ENCODE measurements at regions not wholly inside any gene's neighbourhood (a gene's known extent, or its start where the extent isn't known, plus 50 kb on each side); places are given as distances from the start of the nearest gene placed in this dataset.

DNA sequence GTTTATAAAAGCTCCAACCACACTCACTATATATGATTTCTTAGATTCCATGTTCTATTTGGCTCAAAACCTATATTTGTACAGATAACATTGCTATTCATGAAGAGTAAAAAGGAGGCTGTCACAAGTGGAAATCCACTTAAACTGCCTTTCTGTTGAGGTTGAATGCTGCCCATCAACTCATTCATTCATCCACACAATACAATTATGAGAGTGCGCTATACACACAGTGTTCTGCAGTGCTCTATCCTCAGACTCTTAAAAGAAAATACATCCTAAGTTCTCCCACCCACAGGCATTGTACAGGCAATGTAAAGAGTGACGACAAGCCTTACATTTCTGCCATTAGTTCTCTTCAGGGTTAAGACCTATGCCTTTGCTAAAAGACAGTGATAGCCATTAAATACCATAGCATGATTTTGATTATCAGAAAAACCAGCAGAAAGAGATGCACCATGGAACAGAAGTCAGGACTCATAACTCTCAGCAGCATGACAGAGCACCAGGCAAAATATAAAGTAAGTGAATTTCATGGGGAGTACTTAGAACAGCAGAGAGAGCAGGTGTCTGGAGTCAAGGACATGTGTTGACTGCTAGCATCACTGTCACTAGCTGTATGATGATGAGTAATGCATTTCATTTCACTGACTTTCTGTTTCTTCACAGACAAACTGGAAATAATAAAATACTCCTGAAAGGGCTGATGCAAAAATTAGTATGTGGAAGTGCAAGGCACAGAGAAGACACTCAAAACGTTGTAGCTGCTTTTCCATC is 218.0 kb downstream of the RBM26 start:
- DNase-seq (ENCODE audit: low read depth, low spot score) (no peak), ATAC-seq (no peak)
- Histone ChIP-seq H3K4me3 (ENCODE audit: low read depth in 2 of 2, low read length in 2 of 2) (no peak overlapping the region), H3K36me3 (ENCODE audit: control insufficient read depth, insufficient read depth, low read length) (no peaks in the 10 kb centered on the region), H3K27me3 (ENCODE audit: control insufficient read depth, insufficient read depth, low read length) (no peaks in the 10 kb centered on the region; the same call in 1 of the 2 replicates), H3K27ac (ENCODE audit: low read length) (no peak overlapping the region), H3K4me1 (ENCODE audit: control insufficient read depth, insufficient read depth, low read length) (no peaks in the 10 kb centered on the region), H3K9me3 (ENCODE audit: control insufficient read depth, insufficient read depth, low read depth, low read length) (no peaks in the 10 kb centered on the region)
- in situ Hi-C loops (cut with HindIII; ENCODE audit: low pct_unique_long_range_greater_than_20kb, low sequenced_read_pairs) (no loop called here), intact Hi-C loops (cut with micrococcal nuclease; ENCODE audit: unreplicated experiment) (no loop called here)
- CTCF ChIA-PET, result no interaction called here
- POLR2A ChIA-PET, result no interaction called here
- no TSS peak for BruUV-seq (replicated peaks)
- TF ChIP-seq, protein P1, sequence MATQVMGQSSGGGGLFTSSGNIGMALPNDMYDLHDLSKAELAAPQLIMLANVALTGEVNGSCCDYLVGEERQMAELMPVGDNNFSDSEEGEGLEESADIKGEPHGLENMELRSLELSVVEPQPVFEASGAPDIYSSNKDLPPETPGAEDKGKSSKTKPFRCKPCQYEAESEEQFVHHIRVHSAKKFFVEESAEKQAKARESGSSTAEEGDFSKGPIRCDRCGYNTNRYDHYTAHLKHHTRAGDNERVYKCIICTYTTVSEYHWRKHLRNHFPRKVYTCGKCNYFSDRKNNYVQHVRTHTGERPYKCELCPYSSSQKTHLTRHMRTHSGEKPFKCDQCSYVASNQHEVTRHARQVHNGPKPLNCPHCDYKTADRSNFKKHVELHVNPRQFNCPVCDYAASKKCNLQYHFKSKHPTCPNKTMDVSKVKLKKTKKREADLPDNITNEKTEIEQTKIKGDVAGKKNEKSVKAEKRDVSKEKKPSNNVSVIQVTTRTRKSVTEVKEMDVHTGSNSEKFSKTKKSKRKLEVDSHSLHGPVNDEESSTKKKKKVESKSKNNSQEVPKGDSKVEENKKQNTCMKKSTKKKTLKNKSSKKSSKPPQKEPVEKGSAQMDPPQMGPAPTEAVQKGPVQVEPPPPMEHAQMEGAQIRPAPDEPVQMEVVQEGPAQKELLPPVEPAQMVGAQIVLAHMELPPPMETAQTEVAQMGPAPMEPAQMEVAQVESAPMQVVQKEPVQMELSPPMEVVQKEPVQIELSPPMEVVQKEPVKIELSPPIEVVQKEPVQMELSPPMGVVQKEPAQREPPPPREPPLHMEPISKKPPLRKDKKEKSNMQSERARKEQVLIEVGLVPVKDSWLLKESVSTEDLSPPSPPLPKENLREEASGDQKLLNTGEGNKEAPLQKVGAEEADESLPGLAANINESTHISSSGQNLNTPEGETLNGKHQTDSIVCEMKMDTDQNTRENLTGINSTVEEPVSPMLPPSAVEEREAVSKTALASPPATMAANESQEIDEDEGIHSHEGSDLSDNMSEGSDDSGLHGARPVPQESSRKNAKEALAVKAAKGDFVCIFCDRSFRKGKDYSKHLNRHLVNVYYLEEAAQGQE (IDR thresholded peaks at IDR 0.05; ENCODE audit: insufficient read depth in 1 of 2, low read depth in 2 of 2, low read length in 1 of 2), result no peak
- no peak for TF ChIP-seq SIN3A (IDR thresholded peaks at IDR 0.05; ENCODE audit: borderline replicate concordance, insufficient read depth, low read depth, low read length)
- no peak for TF ChIP-seq POLR2AphosphoS5 (IDR thresholded peaks at IDR 0.05; ENCODE audit: low read depth, low read length)
- TF ChIP-seq, protein P2, sequence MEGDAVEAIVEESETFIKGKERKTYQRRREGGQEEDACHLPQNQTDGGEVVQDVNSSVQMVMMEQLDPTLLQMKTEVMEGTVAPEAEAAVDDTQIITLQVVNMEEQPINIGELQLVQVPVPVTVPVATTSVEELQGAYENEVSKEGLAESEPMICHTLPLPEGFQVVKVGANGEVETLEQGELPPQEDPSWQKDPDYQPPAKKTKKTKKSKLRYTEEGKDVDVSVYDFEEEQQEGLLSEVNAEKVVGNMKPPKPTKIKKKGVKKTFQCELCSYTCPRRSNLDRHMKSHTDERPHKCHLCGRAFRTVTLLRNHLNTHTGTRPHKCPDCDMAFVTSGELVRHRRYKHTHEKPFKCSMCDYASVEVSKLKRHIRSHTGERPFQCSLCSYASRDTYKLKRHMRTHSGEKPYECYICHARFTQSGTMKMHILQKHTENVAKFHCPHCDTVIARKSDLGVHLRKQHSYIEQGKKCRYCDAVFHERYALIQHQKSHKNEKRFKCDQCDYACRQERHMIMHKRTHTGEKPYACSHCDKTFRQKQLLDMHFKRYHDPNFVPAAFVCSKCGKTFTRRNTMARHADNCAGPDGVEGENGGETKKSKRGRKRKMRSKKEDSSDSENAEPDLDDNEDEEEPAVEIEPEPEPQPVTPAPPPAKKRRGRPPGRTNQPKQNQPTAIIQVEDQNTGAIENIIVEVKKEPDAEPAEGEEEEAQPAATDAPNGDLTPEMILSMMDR (IDR thresholded peaks at IDR 0.05), result no peak
- no peak for TF ChIP-seq TCF7L2 (IDR thresholded peaks at IDR 0.05; ENCODE audit: low read depth, low read length)

- ChIA-PET CTCF (no interaction called here), POLR2A (no interaction called here)
- no peaks in the 10 kb centered on the region for H3K4me1 ChIP-seq (ENCODE audit: control insufficient read depth, insufficient read depth, low read length)
- TF ChIP-seq, protein P2 (IDR thresholded peaks at IDR 0.05), result no peak
- TF ChIP-seq, protein P1 (IDR thresholded peaks at IDR 0.05; ENCODE audit: insufficient read depth in 1 of 2, low read depth in 2 of 2, low read length in 1 of 2), result no peak
- no peak for TF ChIP-seq SIN3A (IDR thresholded peaks at IDR 0.05; ENCODE audit: borderline replicate concordance, insufficient read depth, low read depth, low read length)
- no peak for TF ChIP-seq POLR2AphosphoS5 (IDR thresholded peaks at IDR 0.05; ENCODE audit: low read depth, low read length)
- no peak for ATAC-seq
- no peaks in the 10 kb centered on the region for H3K9me3 ChIP-seq (ENCODE audit: control insufficient read depth, insufficient read depth, low read depth, low read length)
- H3K4me3 ChIP-seq (ENCODE audit: low read depth in 2 of 2, low read length in 2 of 2), result no peak overlapping the region
- intact Hi-C loops (cut with micrococcal nuclease; ENCODE audit: unreplicated experiment), result no loop called here
- in situ Hi-C loops (cut with HindIII; ENCODE audit: low pct_unique_long_range_greater_than_20kb, low sequenced_read_pairs), result no loop called here
- DNase-seq (ENCODE audit: low read depth, low spot score), result no peak
- H3K27me3 ChIP-seq (ENCODE audit: control insufficient read depth, insufficient read depth, low read length), result no peaks in the 10 kb centered on the region; the same call in 1 of the 2 replicates
- no peaks in the 10 kb centered on the region for H3K36me3 ChIP-seq (ENCODE audit: control insufficient read depth, insufficient read depth, low read length)
- BruUV-seq (replicated peaks), result no TSS peak
- no peak overlapping the region for H3K27ac ChIP-seq (ENCODE audit: low read length)
Observed at GRCh38 chr13:79185580-79185979, 220.5 kb downstream of the RBM26 start.

Measured in Panc1 (cell line).